Prostate gland (tissue), 2 donors: ENCODE measurements at regions not wholly inside any gene's neighbourhood (a gene's known extent, or its start where the extent isn't known, plus 50 kb on each side); places are given as distances from the start of the nearest gene placed in this dataset.

Source experiments
- CTCF ChIP-seq, 4 experiments: fragments of 200-600 bp in 2 of 4; fragments of 450-650 bp in 2 of 4; sonication (generic) in 2 of 4; IDR thresholded peaks; 1 replicate in 3 of 4; 2 replicates in 1 of 4; pipeline ENCODE4 v1.5.1; 2016 to 2019; ENCODE audit warnings: antibody characterized with exemption in 4 of 4, mild to moderate bottlenecking in 2 of 4, moderate library complexity in 2 of 4
- POLR2A ChIP-seq: fragments of 450-650 bp; IDR thresholded peaks from one replicate; pipeline ENCODE4 v1.6.1; 2016; ENCODE audit warnings: antibody characterized with exemption, mild to moderate bottlenecking
- POLR2AphosphoS5 ChIP-seq: sonication (generic); formaldehyde crosslinking; IDR thresholded peaks from one replicate; pipeline ENCODE4 v1.6.1; 2017; ENCODE audit warnings: antibody characterized with exemption

GRCh38 chr5:14011089-14012020 is 66.9 kb upstream of the DNAH5 start:
- TF ChIP-seq POLR2A (peak; percentile 66), CTCF (IDR thresholded peaks at IDR 0.05) (peak in 2 of 4 experiments; percentile 9 to 35), POLR2AphosphoS5 (no peak)
